ENCODE measurements at regions not wholly inside any gene's neighbourhood (a gene's known extent, or its start where the extent isn't known, plus 50 kb on each side); places are given as distances from the start of the nearest gene placed in this dataset.
"Not testable (repeated sequence)": the region's sequence is repeated elsewhere in the genome, so short reads cannot be mapped to it uniquely, and the experiment has no call there.

DNA sequence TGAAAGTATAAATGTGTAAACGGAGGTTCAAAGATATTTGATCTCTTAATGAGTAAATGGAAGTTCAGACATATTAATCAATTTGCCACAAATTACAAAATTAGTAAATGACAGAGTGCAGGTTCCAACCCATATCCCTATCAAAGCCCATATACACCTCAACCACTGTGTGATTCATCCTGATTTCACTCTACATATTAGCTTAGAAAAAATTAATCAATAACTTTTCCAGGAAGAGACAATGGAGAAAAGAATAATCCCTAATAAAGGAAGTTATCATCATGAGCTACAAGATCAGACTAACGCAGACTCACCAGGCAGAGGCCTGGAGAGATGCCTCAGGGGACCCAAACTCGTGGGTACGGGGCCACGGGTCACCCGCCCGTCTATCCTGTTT lies 2655.5 kb upstream of the DEFB115 start:
- TF ChIP-seq, protein P1, sequence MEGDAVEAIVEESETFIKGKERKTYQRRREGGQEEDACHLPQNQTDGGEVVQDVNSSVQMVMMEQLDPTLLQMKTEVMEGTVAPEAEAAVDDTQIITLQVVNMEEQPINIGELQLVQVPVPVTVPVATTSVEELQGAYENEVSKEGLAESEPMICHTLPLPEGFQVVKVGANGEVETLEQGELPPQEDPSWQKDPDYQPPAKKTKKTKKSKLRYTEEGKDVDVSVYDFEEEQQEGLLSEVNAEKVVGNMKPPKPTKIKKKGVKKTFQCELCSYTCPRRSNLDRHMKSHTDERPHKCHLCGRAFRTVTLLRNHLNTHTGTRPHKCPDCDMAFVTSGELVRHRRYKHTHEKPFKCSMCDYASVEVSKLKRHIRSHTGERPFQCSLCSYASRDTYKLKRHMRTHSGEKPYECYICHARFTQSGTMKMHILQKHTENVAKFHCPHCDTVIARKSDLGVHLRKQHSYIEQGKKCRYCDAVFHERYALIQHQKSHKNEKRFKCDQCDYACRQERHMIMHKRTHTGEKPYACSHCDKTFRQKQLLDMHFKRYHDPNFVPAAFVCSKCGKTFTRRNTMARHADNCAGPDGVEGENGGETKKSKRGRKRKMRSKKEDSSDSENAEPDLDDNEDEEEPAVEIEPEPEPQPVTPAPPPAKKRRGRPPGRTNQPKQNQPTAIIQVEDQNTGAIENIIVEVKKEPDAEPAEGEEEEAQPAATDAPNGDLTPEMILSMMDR (IDR thresholded peaks at IDR 0.05), result not testable (repeated sequence)
- TF ChIP-seq POLR2AphosphoS5, TCF7L2 (IDR thresholded peaks at IDR 0.05; ENCODE audit: low read depth, low read length): not testable (repeated sequence)

Data from Panc1 (cell line).